NCI-H146 treated with DMSO at 0.1 percent for 48 hours (cell line): ENCODE measurements at regions not wholly inside any gene's neighbourhood (a gene's known extent, or its start where the extent isn't known, plus 50 kb on each side); places are given as distances from the start of the nearest gene placed in this dataset.

Experiments
- DNase-seq: peaks from one replicate; lab custom pipeline; 2025; ENCODE audit not compliant: unreplicated experiment; lab: John Stamatoyannopoulos, UW

DNA sequence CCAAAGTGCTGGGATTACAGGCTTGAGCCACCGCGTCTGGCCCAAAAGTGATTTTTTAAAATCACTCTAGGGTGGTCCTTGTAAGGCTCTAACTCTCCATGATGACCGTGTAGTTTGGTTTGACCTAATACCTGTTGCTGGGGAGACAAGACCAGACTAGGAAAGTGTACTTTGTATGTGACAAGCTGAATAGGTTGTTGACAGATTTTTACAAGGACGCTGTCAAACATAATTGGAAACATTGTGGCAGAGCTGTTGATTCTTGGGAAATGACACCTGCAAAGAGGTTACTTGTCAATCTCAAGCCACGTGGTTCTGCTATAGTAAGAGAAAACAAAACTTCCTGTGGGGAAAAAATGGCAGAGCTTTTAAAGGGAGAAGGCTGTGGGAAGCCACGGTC lies 802.4 kb upstream of the HS3ST1 start:
- DNase-seq, result no peak

DNA sequence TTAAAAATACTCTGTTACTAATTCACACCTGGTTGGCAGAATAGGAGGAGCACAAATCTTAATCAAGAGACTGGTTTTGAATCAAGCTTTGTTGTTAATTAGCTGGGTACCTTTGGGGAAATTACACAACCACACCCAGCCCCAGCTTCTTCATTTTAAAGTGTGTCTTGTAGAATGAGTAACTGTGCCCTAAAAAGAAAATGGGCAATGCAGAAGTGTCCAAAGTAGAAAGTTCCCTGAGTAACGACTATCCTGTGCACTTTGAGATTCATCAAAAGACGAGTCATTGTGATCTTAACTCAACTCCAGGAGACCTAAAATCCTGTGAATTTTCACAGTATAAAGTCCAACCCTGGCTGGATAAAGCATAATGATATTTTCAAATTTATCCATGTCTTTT lies 792.3 kb upstream of the HS3ST1 start:
- no peak for DNase-seq

- DNase-seq, result no peak
Observed at GRCh38 chr4:12211636-12212035, 782.9 kb upstream of the HS3ST1 start.

DNA sequence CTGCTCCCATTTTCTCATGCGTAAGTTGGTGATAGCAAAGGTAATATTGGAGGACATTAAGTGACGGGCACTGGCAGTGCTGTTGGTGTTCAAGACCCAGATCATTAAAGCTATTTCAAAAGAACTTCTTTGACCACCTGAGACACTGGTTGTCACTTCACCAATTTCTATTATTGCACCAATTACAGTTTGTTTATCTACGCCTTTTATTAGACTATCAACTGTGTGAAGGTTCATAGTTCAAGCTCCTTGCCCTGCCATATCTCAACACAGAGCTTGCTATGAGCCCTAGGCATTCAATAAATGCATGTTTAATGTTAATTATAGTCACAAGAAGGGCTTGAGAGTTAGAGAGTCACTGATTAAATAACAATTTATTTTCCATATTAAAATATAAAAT lies 778.7 kb upstream of the HS3ST1 start:
- DNase-seq, result no peak

GRCh38 chr4:12206091-12206490 lies 777.4 kb upstream of the HS3ST1 start:
- DNase-seq, result no peak

GRCh38 chr4:12203945-12204344 lies 775.3 kb upstream of the HS3ST1 start:
- no peak for DNase-seq

GRCh38 chr4:12200226-12200625 lies 771.5 kb upstream of the HS3ST1 start:
- no peak for DNase-seq

- no peak for DNase-seq
Observed at GRCh38 chr4:12186526-12186925, 757.8 kb upstream of the HS3ST1 start.

GRCh38 chr4:12178614-12179610 lies 750.2 kb upstream of the HS3ST1 start:
- DNase-seq, result no peak

- DNase-seq, result no peak
Observed at GRCh38 chr4:12177416-12177815, 748.7 kb upstream of the HS3ST1 start.

- DNase-seq, result no peak
Observed at GRCh38 chr4:12173496-12173895, 744.8 kb upstream of the HS3ST1 start.

- no peak for DNase-seq
Observed at GRCh38 chr4:12172198-12172973, 743.7 kb upstream of the HS3ST1 start.

GRCh38 chr4:12170308-12170707 lies 741.6 kb upstream of the HS3ST1 start:
- DNase-seq, result no peak

DNA sequence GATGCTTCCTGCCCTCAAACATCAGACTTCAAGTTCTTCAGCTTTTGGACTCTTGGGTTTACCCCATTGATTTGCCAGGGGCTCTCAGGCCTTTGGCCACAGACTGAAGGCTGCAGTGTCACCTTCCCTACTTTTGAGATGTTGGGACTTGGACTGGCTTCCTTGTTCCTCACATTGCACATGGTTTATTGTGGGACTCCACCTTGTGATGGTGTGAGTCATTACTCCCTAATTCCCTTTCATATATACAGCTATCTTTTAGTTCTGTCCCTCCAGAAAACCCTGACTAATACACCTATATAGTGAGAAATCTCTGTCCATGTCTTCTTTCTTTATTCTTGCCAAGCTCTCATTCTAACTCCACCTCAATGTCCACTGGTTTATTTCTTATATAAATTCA lies 736.9 kb upstream of the HS3ST1 start:
- DNase-seq, result no peak

- no peak for DNase-seq
Observed at GRCh38 chr4:12146339-12146738, 717.6 kb upstream of the HS3ST1 start.

GRCh38 chr4:12145768-12146167 lies 717.1 kb upstream of the HS3ST1 start:
- DNase-seq, result no peak

DNA sequence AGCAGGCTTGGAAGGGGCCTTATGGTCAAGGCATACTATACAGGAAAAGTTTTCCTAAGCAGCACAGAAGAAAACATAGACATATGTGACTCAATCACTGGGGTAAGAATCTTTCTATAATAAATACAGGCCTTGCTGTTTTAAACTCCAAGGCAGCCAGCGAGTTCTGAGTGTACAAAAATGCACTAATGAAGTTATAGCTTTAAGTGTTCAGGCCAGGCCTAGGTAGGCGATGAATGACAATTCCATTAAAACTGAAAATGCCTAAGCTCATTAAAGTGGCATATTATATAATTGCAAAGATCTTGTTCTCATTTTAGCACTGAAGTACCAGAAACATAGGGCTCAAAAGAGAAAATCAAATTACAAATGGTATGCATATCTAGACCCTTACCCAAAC lies 716.4 kb upstream of the HS3ST1 start:
- no peak for DNase-seq

GRCh38 chr4:12144051-12144450 lies 715.4 kb upstream of the HS3ST1 start:
- no peak for DNase-seq

DNA sequence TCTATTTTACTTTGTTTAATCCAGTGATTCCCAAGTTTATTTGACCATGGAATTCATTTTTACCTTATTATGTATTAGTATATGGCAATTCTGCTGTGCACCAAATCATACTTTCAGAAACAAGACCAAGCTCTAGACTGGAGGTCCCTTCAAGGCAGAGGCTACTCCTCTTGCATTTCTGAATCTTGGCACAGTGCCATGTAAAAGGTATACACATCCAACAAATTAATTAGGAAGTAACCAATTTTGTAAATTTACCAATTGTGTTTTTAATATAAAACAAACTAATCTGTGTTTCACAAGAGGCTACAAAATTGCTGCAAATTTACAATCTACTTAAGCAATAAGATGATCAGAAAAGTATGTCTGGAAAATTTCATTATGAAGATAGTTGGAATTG lies 712.2 kb upstream of the HS3ST1 start:
- DNase-seq, result no peak

GRCh38 chr4:12139296-12139695 lies 710.6 kb upstream of the HS3ST1 start:
- no peak for DNase-seq

DNA sequence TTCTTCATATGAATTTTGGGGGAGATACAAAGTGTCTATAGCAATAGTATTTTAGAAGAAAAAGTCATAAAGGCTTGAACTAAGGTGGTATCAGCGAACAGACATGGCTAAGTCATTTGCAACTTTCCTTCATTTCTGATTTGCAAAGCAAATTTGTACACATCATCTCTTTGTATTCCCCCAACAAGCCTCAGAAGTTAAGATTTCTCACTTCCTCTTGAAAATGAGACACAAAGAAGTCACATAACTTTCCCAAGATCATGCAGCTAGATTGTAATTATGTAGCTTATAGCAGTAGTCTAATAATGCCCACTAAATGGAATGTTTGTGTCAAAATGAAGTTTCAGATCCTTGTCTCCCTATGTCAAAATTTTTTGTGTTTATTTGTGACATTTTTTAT lies 709.8 kb upstream of the HS3ST1 start:
- DNase-seq, result no peak

DNA sequence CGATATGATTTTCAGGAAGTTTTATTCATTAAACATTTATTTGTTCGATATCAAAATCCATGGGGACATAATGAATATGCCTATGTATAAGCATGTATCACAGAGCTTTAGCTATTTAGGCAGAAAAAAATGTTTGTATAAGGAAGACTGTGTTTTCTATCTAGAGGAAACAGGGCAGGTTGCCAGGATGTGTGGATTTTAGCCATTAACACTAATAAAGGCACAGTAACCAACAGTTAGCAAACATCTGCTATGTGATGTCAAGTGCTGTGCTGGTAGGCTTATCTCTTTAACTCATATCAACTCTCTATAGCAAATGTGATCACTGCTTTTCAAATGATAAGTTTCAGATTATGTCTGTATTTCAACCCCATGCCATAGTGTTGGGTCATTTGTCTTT lies 708.9 kb upstream of the HS3ST1 start:
- no peak for DNase-seq
